ENCODE measurements at regions not wholly inside any gene's neighbourhood (a gene's known extent, or its start where the extent isn't known, plus 50 kb on each side); places are given as distances from the start of the nearest gene placed in this dataset.
"Not testable (repeated sequence)": the region's sequence is repeated elsewhere in the genome, so short reads cannot be mapped to it uniquely, and the experiment has no call there.

- no peak for DNase-seq (ENCODE audit: low spot score in 2 of 2)
- WGBS, 2 donors = 30 to 33% methylated on average over 2 of the region's 2 CpGs
- TF ChIP-seq CTCF (IDR thresholded peaks at IDR 0.05) (no peak), POLR2A (IDR thresholded peaks at IDR 0.05) (no peak)
These were observed 75.6 kb downstream of the FHIP1A start for GRCh38 chr4:151484396-151485102.

GRCh38 chr4:151485541-151486131 lies 76.7 kb downstream of the FHIP1A start:
- DNase-seq (ENCODE audit: low spot score in 2 of 2) = no peak
- 74 to 77% methylated on average over 9 of the region's 9 CpGs for WGBS, 2 donors
- H3K4me3 ChIP-seq (ENCODE audit: low read depth, poor library complexity, severe bottlenecking) = no peak overlapping the region
- TF ChIP-seq POLR2A (IDR thresholded peaks at IDR 0.05) (no peak), CTCF (IDR thresholded peaks at IDR 0.05) (no peak)
- intact Hi-C loops (cut with DNase I; ENCODE audit: low total_unique reads) = no loop called here

More at GRCh38 chr4:151484396-151485102, 75.6 kb downstream of the FHIP1A start:
- intact Hi-C loops (cut with DNase I; ENCODE audit: low total_unique reads) = no loop called here
- H3K4me3 ChIP-seq (ENCODE audit: low read depth, poor library complexity, severe bottlenecking) = no peak overlapping the region

GRCh38 chr4:151486168-151486567 lies 77.2 kb downstream of the FHIP1A start:
- DNase-seq (ENCODE audit: low spot score in 2 of 2) = no peak
- intact Hi-C loops (cut with DNase I; ENCODE audit: low total_unique reads) = no loop called here
- no peak for TF ChIP-seq POLR2A (IDR thresholded peaks at IDR 0.05)
- TF ChIP-seq CTCF (IDR thresholded peaks at IDR 0.05) = no peak
- no peak overlapping the region for H3K4me3 ChIP-seq (ENCODE audit: low read depth, poor library complexity, severe bottlenecking)
- WGBS, 2 donors = 61 to 76% methylated on average over 3 of the region's 3 CpGs

- intact Hi-C loops (cut with DNase I; ENCODE audit: low total_unique reads) = no loop called here
- no peak for DNase-seq (ENCODE audit: low spot score in 2 of 2)
- 66 to 88% methylated on average over 3 of the region's 3 CpGs for WGBS, 2 donors
- TF ChIP-seq CTCF (IDR thresholded peaks at IDR 0.05) = no peak
- no peak for TF ChIP-seq POLR2A (IDR thresholded peaks at IDR 0.05)
- H3K4me3 ChIP-seq (ENCODE audit: low read depth, poor library complexity, severe bottlenecking) = no peak overlapping the region
These were observed 80.0 kb downstream of the FHIP1A start for GRCh38 chr4:151488968-151489367.

- 74 to 75% methylated on average over 9 of the region's 9 CpGs for WGBS, 2 donors
- no peak overlapping the region for H3K4me3 ChIP-seq (ENCODE audit: low read depth, poor library complexity, severe bottlenecking)
- no peak for TF ChIP-seq POLR2A (IDR thresholded peaks at IDR 0.05)
- TF ChIP-seq CTCF (IDR thresholded peaks at IDR 0.05) = no peak
- intact Hi-C loops (cut with DNase I; ENCODE audit: low total_unique reads) = no loop called here
- DNase-seq (ENCODE audit: low spot score in 2 of 2) = no peak
These were observed 80.7 kb downstream of the FHIP1A start for GRCh38 chr4:151489462-151490203.

- 75 to 76% methylated on average over 3 of the region's 3 CpGs for WGBS, 2 donors
- intact Hi-C loops (cut with DNase I; ENCODE audit: low total_unique reads); DNase-seq (ENCODE audit: low spot score in 2 of 2): not testable (repeated sequence)
These were observed 86.6 kb downstream of the FHIP1A start for GRCh38 chr4:151495612-151496011.

GRCh38 chr4:151511548-151511947 lies 102.6 kb downstream of the FHIP1A start:
- 93 to 95% methylated on average over 11 of the region's 11 CpGs for WGBS, 2 donors
- DNase-seq (ENCODE audit: low spot score in 2 of 2); intact Hi-C loops (cut with DNase I; ENCODE audit: low total_unique reads): not testable (repeated sequence)

More at GRCh38 chr4:151495612-151496011, 86.6 kb downstream of the FHIP1A start:
- H3K4me3 ChIP-seq (ENCODE audit: low read depth, poor library complexity, severe bottlenecking) = not testable (repeated sequence)

More at GRCh38 chr4:151511548-151511947, 102.6 kb downstream of the FHIP1A start:
- H3K4me3 ChIP-seq (ENCODE audit: low read depth, poor library complexity, severe bottlenecking) = not testable (repeated sequence)

Data from lower leg skin (tissue), 4 donors.